ENCODE measurements at regions not wholly inside any gene's neighbourhood (a gene's known extent, or its start where the extent isn't known, plus 50 kb on each side); places are given as distances from the start of the nearest gene placed in this dataset.

- TF ChIP-seq TEAD4 (IDR thresholded peaks at IDR 0.05) (no peak), RAD21 (IDR thresholded peaks at IDR 0.05; ENCODE audit: low read depth) (no peak), EP300 (IDR thresholded peaks at IDR 0.05; ENCODE audit: borderline replicate concordance) (no peak), ZBTB7A (IDR thresholded peaks at IDR 0.05; ENCODE audit: low read depth) (no peak), YY1 (IDR thresholded peaks at IDR 0.05; ENCODE audit: low read depth) (no peak), EGR1 (IDR thresholded peaks at IDR 0.05) (no peak), CREB1 (IDR thresholded peaks at IDR 0.05; ENCODE audit: low read depth) (no peak), REST (IDR thresholded peaks at IDR 0.05; ENCODE audit: low read depth) (no peak), NFIC (IDR thresholded peaks at IDR 0.05) (no peak)
These were observed 1061.2 kb downstream of the DIPK2A start for GRCh38 chr3:145032791-145033190.

GRCh38 chr3:145035682-145036081 lies 1064.1 kb downstream of the DIPK2A start:
- TF ChIP-seq MAX (IDR thresholded peaks at IDR 0.05), result no peak
- TF ChIP-seq TEAD4 (IDR thresholded peaks at IDR 0.05), result no peak
- TF ChIP-seq CREB1 (IDR thresholded peaks at IDR 0.05; ENCODE audit: low read depth), result no peak
- no peak for TF ChIP-seq YY1 (IDR thresholded peaks at IDR 0.05; ENCODE audit: low read depth)
- no peak for TF ChIP-seq EP300 (IDR thresholded peaks at IDR 0.05; ENCODE audit: borderline replicate concordance)
- no peak for TF ChIP-seq FOXM1 (IDR thresholded peaks at IDR 0.05; ENCODE audit: borderline replicate concordance, low read depth)
- no peak for TF ChIP-seq EGR1 (IDR thresholded peaks at IDR 0.05)
- TF ChIP-seq NFIC (IDR thresholded peaks at IDR 0.05), result no peak
- TF ChIP-seq RAD21 (IDR thresholded peaks at IDR 0.05; ENCODE audit: low read depth), result no peak
- TF ChIP-seq USF1 (IDR thresholded peaks at IDR 0.05), result no peak
- no peak for TF ChIP-seq TAF1 (IDR thresholded peaks at IDR 0.05; ENCODE audit: low read depth)
- no peak for TF ChIP-seq REST (IDR thresholded peaks at IDR 0.05; ENCODE audit: low read depth)
- TF ChIP-seq ZBTB7A (IDR thresholded peaks at IDR 0.05; ENCODE audit: low read depth), result no peak
- TF ChIP-seq TCF12 (IDR thresholded peaks at IDR 0.05; ENCODE audit: low read depth), result no peak
- no peak for TF ChIP-seq CEBPB (IDR thresholded peaks at IDR 0.05)

- TF ChIP-seq MAX (IDR thresholded peaks at IDR 0.05) (no peak), TCF12 (IDR thresholded peaks at IDR 0.05; ENCODE audit: low read depth) (no peak), CREB1 (IDR thresholded peaks at IDR 0.05; ENCODE audit: low read depth) (no peak), YY1 (IDR thresholded peaks at IDR 0.05; ENCODE audit: low read depth) (no peak), CEBPB (IDR thresholded peaks at IDR 0.05) (no peak), TAF1 (IDR thresholded peaks at IDR 0.05; ENCODE audit: low read depth) (no peak), ZBTB7A (IDR thresholded peaks at IDR 0.05; ENCODE audit: low read depth) (no peak), RAD21 (IDR thresholded peaks at IDR 0.05; ENCODE audit: low read depth) (no peak), EGR1 (IDR thresholded peaks at IDR 0.05) (no peak), NFIC (IDR thresholded peaks at IDR 0.05) (no peak), REST (IDR thresholded peaks at IDR 0.05; ENCODE audit: low read depth) (no peak)
These were observed 1083.9 kb downstream of the DIPK2A start for GRCh38 chr3:145055375-145056076.

- no peak for TF ChIP-seq EGR1 (IDR thresholded peaks at IDR 0.05)
These were observed 1086.9 kb downstream of the DIPK2A start for GRCh38 chr3:145058483-145058882.

GRCh38 chr3:145063616-145064015 lies 1092.0 kb downstream of the DIPK2A start:
- TF ChIP-seq TEAD4 (IDR thresholded peaks at IDR 0.05) (no peak), MAX (IDR thresholded peaks at IDR 0.05) (no peak), FOXM1 (IDR thresholded peaks at IDR 0.05; ENCODE audit: borderline replicate concordance, low read depth) (no peak), YY1 (IDR thresholded peaks at IDR 0.05; ENCODE audit: low read depth) (no peak), CEBPB (IDR thresholded peaks at IDR 0.05) (no peak), ZBTB7A (IDR thresholded peaks at IDR 0.05; ENCODE audit: low read depth) (no peak), REST (IDR thresholded peaks at IDR 0.05; ENCODE audit: low read depth) (no peak), EP300 (IDR thresholded peaks at IDR 0.05; ENCODE audit: borderline replicate concordance) (no peak), TCF12 (IDR thresholded peaks at IDR 0.05; ENCODE audit: low read depth) (no peak)
